A549 (cell line): ENCODE measurements at regions not wholly inside any gene's neighbourhood (a gene's known extent, or its start where the extent isn't known, plus 50 kb on each side); places are given as distances from the start of the nearest gene placed in this dataset.

Experiments
- ATAC-seq, 2 experiments: fragments of 200-7000 bp in 1 of 2; fragments of >200 bp in 1 of 2; cut with Nextera tagmentation in 1 of 2; cut with Tn5 transposase in 1 of 2; 3 replicates each; pipeline versions ENCODE4 v1.8.0 to v1.9.1; 2018 to 2020; ENCODE audit warnings: mild to moderate bottlenecking in 1 of 2, moderate library complexity in 1 of 2
- CTCF ChIA-PET: fragments of 300-600 bp; sonication (Branson Sonifier 250); formaldehyde crosslinking; extraction: SDS; loops from one replicate; lab custom pipeline; 2021; ENCODE audit warnings: antibody characterized with exemption, inconsistent platforms; lab: Yijun Ruan, JAX
- POLR2A ChIA-PET: fragments of 350-600 bp; formaldehyde crosslinking; extraction: SDS; loops from one replicate; lab custom pipeline; 2021; ENCODE audit warnings: antibody characterized with exemption, inconsistent platforms; lab: Yijun Ruan, JAX
- DNase-seq, 2 experiments: peaks; one replicate each; pipeline versions ENCODE4 v3.0.0 to v3.0.0-alpha.2; 2011 to 2016; ENCODE audit warnings: low read depth in 1 of 2, low spot score in 1 of 2
- FAIRE-seq: peaks from 2 replicates; lab custom pipeline; 2011; peaks lifted over from hg19 to GRCh38; lab: Jason Lieb, UNC
- H3K27ac ChIP-seq, 2 experiments: fragments of >200 bp; sonication (Bioruptor Twin); formaldehyde crosslinking; 3 replicates each; pipeline ENCODE4 v1.5.1; 2016 to 2017
- H3K4me1 ChIP-seq: fragments of >200 bp; sonication (Bioruptor Twin); formaldehyde crosslinking; 3 replicates; pipeline ENCODE4 v1.6.1; 2016
- H3K4me2 ChIP-seq: fragments of >200 bp; sonication (Bioruptor Twin); formaldehyde crosslinking; 3 replicates; pipeline ENCODE4 v1.6.1; 2016
- H3K4me3 ChIP-seq: fragments of >200 bp; sonication (Bioruptor Twin); formaldehyde crosslinking; 3 replicates; pipeline ENCODE4 v1.5.1; 2016
- H3K9me3 ChIP-seq: fragments of >200 bp; sonication (Bioruptor Twin); formaldehyde crosslinking; 3 replicates; pipeline ENCODE4 v1.6.1; 2016
- CBX8 ChIP-seq: fragments of 200-600 bp; sonication (generic); IDR thresholded peaks from 2 replicates; pipeline ENCODE4 v1.6.1; 2016
- CEBPB ChIP-seq, 2 experiments: fragments of >200 bp in 1 of 2; sonication (Bioruptor Twin) in 1 of 2; formaldehyde crosslinking in 1 of 2; IDR thresholded peaks; 2 replicates each; pipeline ENCODE4 v1.6.1; 2012 to 2016
- CTCF ChIP-seq: fragments of >200 bp; sonication (Bioruptor Twin); formaldehyde crosslinking; IDR thresholded peaks from 3 replicates; pipeline ENCODE4 v1.5.1; 2016
- EHF ChIP-seq: fragments of 250-450 bp; sonication (Bioruptor Pico); IDR thresholded peaks from 2 replicates; pipeline ENCODE4 v1.5.0; 2020; ENCODE audit warnings: mild to moderate bottlenecking
- FOXS1 ChIP-seq: fragments of 250-450 bp; sonication (Bioruptor Pico); IDR thresholded peaks from 2 replicates; pipeline ENCODE4 v1.5.0; 2020; ENCODE audit warnings: mild to moderate bottlenecking, moderate library complexity
- HDAC2 ChIP-seq: fragments of 200-600 bp; sonication (generic); IDR thresholded peaks from 2 replicates; pipeline ENCODE4 v1.6.1; 2016
- HEYL ChIP-seq: fragments of 250-450 bp; sonication (Bioruptor Pico); IDR thresholded peaks from 2 replicates; pipeline ENCODE4 v1.8.0; 2021; ENCODE audit warnings: mild to moderate bottlenecking, moderate library complexity
- HMGXB4 ChIP-seq: fragments of 250-450 bp; sonication (Bioruptor Pico); IDR thresholded peaks from 2 replicates; pipeline ENCODE4 v1.5.0; 2021; ENCODE audit warnings: mild to moderate bottlenecking, moderate library complexity, borderline replicate concordance
- HOXB13 ChIP-seq: fragments of 250-450 bp; sonication (Bioruptor Pico); IDR thresholded peaks from 2 replicates; pipeline ENCODE4 v1.5.0; 2020; ENCODE audit warnings: low read depth, mild to moderate bottlenecking, moderate library complexity
- JUNB ChIP-seq: fragments of >200 bp; sonication (Bioruptor Twin); formaldehyde crosslinking; IDR thresholded peaks from 2 replicates; pipeline ENCODE4 v1.6.1; 2016
- MYC ChIP-seq: IDR thresholded peaks from 2 replicates; pipeline ENCODE4 v1.6.1; 2012; ENCODE audit warnings: mild to moderate bottlenecking, inconsistent platforms, low read length, improper control_type of control experiment, borderline replicate concordance
- NPAS2 ChIP-seq: fragments of 250-450 bp; sonication (Bioruptor Pico); IDR thresholded peaks from 2 replicates; pipeline ENCODE4 v1.8.0; 2022; ENCODE audit warnings: mild to moderate bottlenecking, moderate library complexity, borderline replicate concordance
- PHF8 ChIP-seq: fragments of 200-600 bp; sonication (generic); IDR thresholded peaks from 2 replicates; pipeline ENCODE4 v1.6.1; 2016; ENCODE audit warnings: low read depth, mild to moderate bottlenecking, antibody characterized with exemption, moderate library complexity, borderline replicate concordance
- RAD21 ChIP-seq, 2 experiments: fragments of >200 bp in 1 of 2; sonication (Bioruptor Twin) in 1 of 2; formaldehyde crosslinking in 1 of 2; IDR thresholded peaks in 1 of 2; conservative IDR thresholded peaks in 1 of 2; 2 replicates in 1 of 2; 3 replicates in 1 of 2; pipeline ENCODE4 v1.6.1; 2012 to 2018; ENCODE audit warnings: inconsistent platforms in 1 of 2
- TFCP2L1 ChIP-seq: fragments of 250-450 bp; sonication (Bioruptor Pico); IDR thresholded peaks from 2 replicates; pipeline ENCODE4 v1.5.0; 2021; ENCODE audit warnings: mild to moderate bottlenecking
- USF2 ChIP-seq: fragments of 450-650 bp; IDR thresholded peaks from 2 replicates; pipeline ENCODE4 v1.6.1; 2014; ENCODE audit warnings: antibody characterized with exemption
- ZSCAN20 ChIP-seq: fragments of 250-450 bp; sonication (Bioruptor Pico); IDR thresholded peaks from 2 replicates; pipeline ENCODE4 v1.8.0; 2022; ENCODE audit warnings: mild to moderate bottlenecking, moderate library complexity
- WGBS: methylation state at CpG from one replicate; pipeline ENCODE4 v1.1.6; 2017; ENCODE audit errors: missing lambda C conversion rate; 5-methylcytosine and 5-hydroxymethylcytosine counted together

GRCh38 chr5:91839233-91839632 lies 456.1 kb upstream of the ARRDC3 start:
- POLR2A ChIA-PET: no interaction called here
- Histone ChIP-seq H3K27ac (no peak overlapping the region), H3K4me2 (no peak overlapping the region), H3K4me3 (no peak overlapping the region), H3K9me3 (no peaks in the 10 kb centered on the region), H3K4me1 (no peaks in the 10 kb centered on the region)
- CTCF ChIA-PET: no interaction called here
- 15% methylated on average over 2 of the region's 2 CpGs for WGBS
- no peak for TF ChIP-seq TFCP2L1
- no peak for TF ChIP-seq EHF (CRISPR knock-in tag)
- no peak for TF ChIP-seq MYC
- TF ChIP-seq HEYL (CRISPR knock-in tag): no peak
- TF ChIP-seq HDAC2: no peak
- no peak for TF ChIP-seq HOXB13
- TF ChIP-seq CTCF: no peak
- no peak for TF ChIP-seq FOXS1 (CRISPR knock-in tag)
- peak; percentile 18 for FAIRE-seq
- no peak for DNase-seq
- ATAC-seq: no peak

GRCh38 chr5:91830361-91830953 lies 447.3 kb upstream of the ARRDC3 start:
- CTCF ChIA-PET: interaction anchor here (1.1 kb wide), 1 partner anchor 275 kb away, joined by 3 read pairs; no protein-coding TSS in a partner anchor
- H3K4me3 ChIP-seq: no peak overlapping the region
- 74% methylated on average over 5 of the region's 5 CpGs for WGBS
- POLR2A ChIA-PET: no interaction called here
- H3K4me2 ChIP-seq: no peak overlapping the region
- no peaks in the 10 kb centered on the region for H3K4me1 ChIP-seq
- FAIRE-seq: no peak
- TF ChIP-seq HOXB13 (no peak), CTCF (no peak), PHF8 (no peak), RAD21 (conservative IDR thresholded peaks at IDR 0.05 in 1 of 2, IDR thresholded peaks at IDR 0.05 in 1 of 2) (no peak), FOXS1 (CRISPR knock-in tag) (no peak), HMGXB4 (CRISPR knock-in tag) (no peak), JUNB (no peak), CEBPB (IDR thresholded peaks at IDR 0.05) (no peak), CBX8 (no peak), MYC (no peak), NPAS2 (CRISPR knock-in tag) (no peak), USF2 (no peak), ZSCAN20 (CRISPR knock-in tag) (no peak)
- H3K27ac ChIP-seq: no peak overlapping the region
- ATAC-seq: no peak
- H3K9me3 ChIP-seq: no peaks in the 10 kb centered on the region
- DNase-seq: no peak
